ENCODE measurements at regions not wholly inside any gene's neighbourhood (a gene's known extent, or its start where the extent isn't known, plus 50 kb on each side); places are given as distances from the start of the nearest gene placed in this dataset.

GRCh38 chr22:49721211-49721763 is 106.4 kb downstream of the BRD1 start:
- TF ChIP-seq CTCF (IDR thresholded peaks at IDR 0.05 in 8 of 11, conservative IDR thresholded peaks at IDR 0.05 in 3 of 11) (no peak), POLR2A (IDR thresholded peaks at IDR 0.05) (no peak)

Measured in spleen (tissue), 7 donors.